Germinal center (tissue), 1 donor: ENCODE measurements at regions not wholly inside any gene's neighbourhood (a gene's known extent, or its start where the extent isn't known, plus 50 kb on each side); places are given as distances from the start of the nearest gene placed in this dataset.

Source experiments
- DNase-seq: peaks from one replicate; pipeline ENCODE4 v3.0.0; 2012; ENCODE audit warnings: mixed read lengths, low spot score

DNA sequence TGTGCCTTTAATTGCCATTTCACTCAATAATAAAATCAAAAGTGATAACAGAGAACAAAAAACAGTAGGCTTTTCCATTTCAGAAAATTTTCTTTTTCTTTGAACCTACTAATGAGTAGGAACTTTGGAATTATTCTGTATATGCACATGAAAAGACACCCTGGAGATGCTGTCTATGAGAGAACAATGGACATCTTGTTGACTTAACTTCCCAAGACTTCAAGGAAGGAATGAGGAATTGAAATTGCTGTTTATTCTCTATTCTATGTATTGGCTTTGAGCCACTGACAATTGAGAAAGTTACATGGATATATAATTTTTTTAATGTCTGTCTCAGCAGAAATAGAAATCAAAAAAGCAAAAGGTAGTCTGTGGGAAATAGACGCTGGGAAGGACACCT lies 98.6 kb upstream of the PCSK2 start:
- DNase-seq, result no peak

DNA sequence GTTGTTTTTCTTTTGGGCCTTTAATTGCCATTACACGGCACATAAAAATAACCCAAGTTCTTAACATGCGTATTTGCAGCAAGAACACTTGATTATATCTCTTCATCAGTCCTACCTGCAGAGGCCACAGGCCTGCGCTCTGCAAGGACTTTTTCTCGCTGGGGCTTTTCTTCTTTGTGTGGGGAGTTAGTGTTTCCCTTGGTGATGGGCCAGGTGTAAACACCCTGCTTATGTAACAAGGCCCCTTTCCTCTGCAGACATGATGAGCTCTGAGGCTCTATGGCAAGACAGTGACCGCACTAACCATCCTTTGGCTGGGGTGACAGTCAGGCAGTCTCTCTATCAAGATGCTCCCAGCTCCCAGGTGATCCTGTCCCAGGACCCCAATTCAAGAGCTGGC lies 97.8 kb upstream of the PCSK2 start:
- DNase-seq, result no peak

DNA sequence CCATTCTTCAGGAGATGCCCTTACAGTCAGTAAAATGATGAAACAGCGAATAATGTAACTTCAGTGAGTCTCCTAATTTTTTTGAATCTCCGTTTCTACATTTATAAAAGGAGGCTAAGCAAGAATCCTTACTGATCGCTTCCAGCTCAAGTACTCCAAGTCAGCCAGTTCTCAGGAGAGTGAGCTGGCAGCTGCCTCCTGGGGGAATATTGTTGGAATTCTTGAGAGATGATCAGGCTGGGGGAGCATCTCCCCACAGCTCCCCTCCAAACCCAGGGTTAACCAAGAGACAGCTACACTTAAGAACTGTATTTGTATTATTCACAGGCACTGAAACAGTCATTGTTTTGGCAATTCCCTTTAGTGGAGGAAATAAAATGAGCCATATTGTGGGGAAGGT lies 89.1 kb upstream of the PCSK2 start:
- DNase-seq, result no peak

GRCh38 chr20:17138237-17138636 lies 88.6 kb upstream of the PCSK2 start:
- DNase-seq, result no peak

GRCh38 chr20:17140894-17141293 lies 85.9 kb upstream of the PCSK2 start:
- no peak for DNase-seq

DNA sequence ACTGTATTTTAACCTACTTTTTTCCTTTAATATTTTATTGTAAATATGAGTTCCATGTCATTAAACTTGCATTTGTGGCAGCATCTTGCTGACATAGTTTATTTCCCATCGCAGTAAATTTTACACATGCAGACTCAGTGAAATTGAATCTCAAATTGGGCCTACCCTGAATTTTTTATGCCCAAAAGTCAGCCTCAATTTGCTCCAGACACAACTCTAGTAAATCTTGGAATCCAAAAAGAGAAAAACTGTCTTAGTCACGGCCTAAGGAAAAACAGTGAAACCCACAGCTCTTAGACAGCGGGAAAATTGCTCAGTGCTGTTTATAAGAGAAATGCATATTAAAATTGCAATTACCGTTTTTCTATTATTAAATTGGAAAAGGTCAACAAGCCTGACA lies 85.3 kb upstream of the PCSK2 start:
- DNase-seq, result no peak

GRCh38 chr20:17142666-17143065 lies 84.2 kb upstream of the PCSK2 start:
- no peak for DNase-seq

DNA sequence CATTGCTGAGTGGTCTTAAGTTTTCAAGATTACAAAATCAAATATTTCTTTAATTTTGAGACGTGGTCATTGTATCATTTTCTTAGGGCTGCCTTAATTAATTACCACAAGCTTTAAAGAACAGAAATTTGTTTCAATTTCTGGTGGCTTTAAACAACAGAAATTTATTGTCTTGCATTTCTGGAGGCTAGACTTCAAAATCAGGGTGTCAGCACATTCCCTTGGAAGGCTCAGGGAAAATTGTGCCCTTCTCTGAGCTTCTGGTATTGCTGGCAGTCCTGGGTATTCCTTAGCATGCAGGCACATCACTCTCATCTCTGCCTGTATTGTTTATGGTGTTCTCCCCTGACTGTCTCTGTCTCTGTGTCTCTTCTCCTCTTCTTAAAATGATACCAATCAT lies 76.0 kb upstream of the PCSK2 start:
- no peak for DNase-seq

DNA sequence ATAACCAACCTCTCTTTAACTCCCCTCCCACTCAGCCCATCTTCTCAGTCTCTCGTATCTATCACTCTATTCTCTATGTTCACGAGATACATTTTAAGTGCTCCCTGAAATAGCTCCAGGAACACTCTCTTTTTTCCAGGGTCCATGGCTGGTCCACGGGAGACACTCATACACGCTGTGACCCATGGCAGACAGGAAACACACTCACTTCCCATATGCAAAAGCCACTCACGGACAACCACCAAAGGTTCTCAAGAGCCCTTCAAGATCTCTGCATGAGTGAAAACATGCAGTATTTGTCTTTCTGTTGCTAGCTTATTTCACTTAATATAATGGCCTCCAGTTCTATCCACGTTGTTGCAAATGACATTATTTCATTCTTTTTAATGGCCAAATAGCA lies 71.4 kb upstream of the PCSK2 start:
- no peak for DNase-seq

- no peak for DNase-seq
Observed at GRCh38 chr20:17158701-17159100, 68.1 kb upstream of the PCSK2 start.

GRCh38 chr20:17161673-17162481 lies 65.0 kb upstream of the PCSK2 start:
- DNase-seq, result no peak

DNA sequence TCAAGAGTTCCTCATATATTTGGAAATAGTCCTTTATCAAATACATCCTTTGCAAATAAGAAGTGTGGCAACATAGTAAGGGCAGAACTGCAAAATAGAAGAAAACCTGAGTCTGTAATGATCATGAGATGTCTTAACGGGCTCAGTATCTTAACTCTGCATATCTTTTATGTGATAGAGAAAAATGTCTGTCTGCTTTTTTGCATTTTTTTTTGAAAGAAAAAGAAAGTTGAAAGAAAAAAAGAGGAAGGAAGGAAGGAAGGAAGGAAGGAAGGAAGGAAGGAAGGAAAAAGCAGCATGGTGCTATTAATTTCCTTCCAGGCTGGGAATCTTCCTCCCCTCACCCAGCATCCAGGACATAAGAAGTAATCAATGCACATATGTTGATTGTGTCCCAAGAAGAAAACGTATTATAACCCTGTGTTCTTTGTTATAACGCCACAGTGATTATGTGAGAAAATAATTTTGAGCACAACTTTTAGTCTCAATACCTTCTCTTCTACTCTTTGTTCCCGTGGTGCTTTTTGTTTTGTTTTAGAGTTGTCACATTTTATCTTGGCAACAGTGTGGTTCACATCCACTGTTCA lies 58.7 kb upstream of the PCSK2 start:
- no peak for DNase-seq

- no peak for DNase-seq
Observed at GRCh38 chr20:17169585-17170136, 57.2 kb upstream of the PCSK2 start.

GRCh38 chr20:17171746-17172280 lies 55.0 kb upstream of the PCSK2 start:
- DNase-seq, result no peak

- no peak for DNase-seq
Observed at GRCh38 chr20:17172836-17173516, 53.9 kb upstream of the PCSK2 start.
